ENCODE measurements at regions not wholly inside any gene's neighbourhood (a gene's known extent, or its start where the extent isn't known, plus 50 kb on each side); places are given as distances from the start of the nearest gene placed in this dataset.

- TF ChIP-seq CTCF (IDR thresholded peaks at IDR 0.05; ENCODE audit: low read depth, low read length) (no peak), MAX (IDR thresholded peaks at IDR 0.05; ENCODE audit: low read depth, low read length) (no peak), POLR2A (IDR thresholded peaks at IDR 0.05; ENCODE audit: extremely low read depth, insufficient read length) (no peak), MYC (IDR thresholded peaks at IDR 0.05; ENCODE audit: low read depth, low read length) (no peak)
These were observed 63.5 kb upstream of the C10orf90 start for GRCh38 chr10:126734015-126734414.

Measured in NB4 (cell line).